Gastroesophageal sphincter (tissue), 4 donors: ENCODE measurements at regions not wholly inside any gene's neighbourhood (a gene's known extent, or its start where the extent isn't known, plus 50 kb on each side); places are given as distances from the start of the nearest gene placed in this dataset.

Experiments used
- ATAC-seq: fragments of 150-250 bp; one replicate; pipeline ENCODE4 v1.9.1; 2016; ENCODE audit warnings: mild to moderate bottlenecking, moderate library complexity
- H3K27ac ChIP-seq, 4 donors: fragments of 200-600 bp; sonication (generic) in 3 of 4; 1 replicate in 3 of 4; 2 replicates in 1 of 4; pipeline ENCODE4 v1.5.1; 2016 to 2019
- H3K27me3 ChIP-seq: fragments of 200-600 bp; sonication (generic); one replicate; pipeline ENCODE4 v1.5.1; 2019
- H3K36me3 ChIP-seq, 2 donors: fragments of 200-600 bp; sonication (generic); one replicate each; pipeline ENCODE4 v1.5.1; 2019; ENCODE audit warnings: control low read depth in 1 of 2
- H3K4me1 ChIP-seq, 3 donors: fragments of 200-600 bp; sonication (generic); 1 replicate in 2 of 3; 2 replicates in 1 of 3; pipeline ENCODE4 v1.5.1; 2016 to 2019; ENCODE audit warnings: control low read depth in 2 of 3
- H3K4me3 ChIP-seq, 2 donors: fragments of 200-600 bp; sonication (generic); one replicate each; pipeline ENCODE4 v1.5.1; 2019; ENCODE audit warnings: mild to moderate bottlenecking in 1 of 2, moderate library complexity in 1 of 2
- H3K9me3 ChIP-seq, 3 donors: fragments of 200-600 bp; sonication (generic); one replicate each; pipeline ENCODE4 v1.5.1; 2017 to 2019; ENCODE audit warnings: control low read depth in 2 of 3
- CTCF ChIP-seq, 4 experiments: fragments of 200-600 bp in 2 of 4; fragments of 450-650 bp in 2 of 4; sonication (generic) in 1 of 4; IDR thresholded peaks; one replicate each; pipeline ENCODE4 v1.5.1; 2017 to 2019; ENCODE audit warnings: antibody characterized with exemption in 4 of 4, mild to moderate bottlenecking in 2 of 4, moderate library complexity in 2 of 4
- EP300 ChIP-seq: sonication (generic); formaldehyde crosslinking; IDR thresholded peaks from one replicate; pipeline ENCODE4 v1.6.1; 2017; ENCODE audit warnings: antibody characterized with exemption, mild to moderate bottlenecking
- POLR2A ChIP-seq, 2 donors: fragments of 450-650 bp; IDR thresholded peaks; one replicate each; pipeline ENCODE4 v1.6.1; 2017; ENCODE audit warnings: antibody characterized with exemption in 2 of 2, mild to moderate bottlenecking in 2 of 2, moderate library complexity in 1 of 2
- POLR2AphosphoS5 ChIP-seq: sonication (generic); formaldehyde crosslinking; IDR thresholded peaks from one replicate; pipeline ENCODE4 v1.6.1; 2017; ENCODE audit warnings: antibody characterized with exemption
- WGBS, 2 donors: methylation state at CpG; one replicate each; pipeline ENCODE4 v1.1.5; 2018; ENCODE audit warnings: low coverage in 1 of 2; 5-methylcytosine and 5-hydroxymethylcytosine counted together

- WGBS, 2 donors = 88 to 100% methylated on average over 1 of the region's 1 CpG
- ATAC-seq = no peak
- H3K4me1 ChIP-seq = no peaks in the 10 kb centered on the region
- no peaks in the 10 kb centered on the region for H3K27me3 ChIP-seq
- H3K4me3 ChIP-seq = no peak overlapping the region
- no peaks in the 10 kb centered on the region for H3K9me3 ChIP-seq
- no peak overlapping the region for H3K27ac ChIP-seq
- TF ChIP-seq CTCF (IDR thresholded peaks at IDR 0.05) (no peak), POLR2AphosphoS5 (no peak), POLR2A (IDR thresholded peaks at IDR 0.05) (no peak), EP300 (no peak)
- no peaks in the 10 kb centered on the region for H3K36me3 ChIP-seq
Observed at GRCh38 chr21:21957490-21957889, 959.3 kb downstream of the NCAM2 start.

- Histone ChIP-seq H3K36me3 (no peaks in the 10 kb centered on the region), H3K27me3 (no peaks in the 10 kb centered on the region), H3K4me3 (no peak overlapping the region), H3K4me1 (no peaks in the 10 kb centered on the region), H3K27ac (no peak overlapping the region), H3K9me3 (peaks cover 0 to 11% (median 0%) of the 10 kb centered on the region in 3 donors)
- ATAC-seq = no peak
- TF ChIP-seq POLR2A (IDR thresholded peaks at IDR 0.05) (no peak), POLR2AphosphoS5 (no peak), CTCF (IDR thresholded peaks at IDR 0.05) (no peak), EP300 (no peak)
- 55 to 69% methylated on average over 1 of the region's 1 CpG for WGBS, 2 donors
Observed at GRCh38 chr21:21963911-21964310, 965.7 kb downstream of the NCAM2 start.

- H3K36me3 ChIP-seq = no peaks in the 10 kb centered on the region
- no peak for TF ChIP-seq POLR2A (IDR thresholded peaks at IDR 0.05)
- TF ChIP-seq CTCF (IDR thresholded peaks at IDR 0.05) = no peak
- no peak for TF ChIP-seq EP300
- TF ChIP-seq POLR2AphosphoS5 = no peak
- no peak for ATAC-seq
- H3K27ac ChIP-seq = no peak overlapping the region
- no peak overlapping the region for H3K4me3 ChIP-seq
- peaks cover 0 to 10% (median 0%) of the 10 kb centered on the region in 3 donors for H3K9me3 ChIP-seq
- H3K4me1 ChIP-seq = no peaks in the 10 kb centered on the region
- no peaks in the 10 kb centered on the region for H3K27me3 ChIP-seq
- WGBS, 2 donors = 43% methylated on average over 2 of the region's 2 CpGs; no CpG with 5 or more reads in 1 of the 2 donors
Observed at GRCh38 chr21:21968810-21969209, 970.6 kb downstream of the NCAM2 start.

DNA sequence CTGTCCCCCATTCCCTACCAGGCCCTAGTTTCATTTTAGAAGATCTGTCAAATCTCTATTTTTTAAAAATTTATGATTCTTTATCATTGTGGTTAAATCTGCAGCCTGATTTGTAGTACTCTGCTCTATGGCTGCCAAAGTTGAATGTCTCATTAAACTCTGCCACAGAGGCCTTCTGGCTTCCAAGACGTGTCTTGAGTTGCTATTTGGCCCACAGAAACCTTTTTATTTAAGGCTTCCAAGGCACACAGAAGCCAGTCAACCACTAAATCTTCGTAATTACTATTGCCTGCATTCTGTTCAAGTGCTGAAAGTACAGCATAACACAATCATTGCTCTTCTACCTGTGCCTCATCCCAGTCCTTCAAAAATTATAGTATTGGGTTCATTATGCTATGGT, 971.0 kb downstream of the NCAM2 start:
- Histone ChIP-seq H3K27ac (no peak overlapping the region), H3K27me3 (no peaks in the 10 kb centered on the region), H3K4me1 (no peaks in the 10 kb centered on the region), H3K36me3 (no peaks in the 10 kb centered on the region), H3K9me3 (peaks cover 0 to 6% (median 0%) of the 10 kb centered on the region in 3 donors), H3K4me3 (no peak overlapping the region)
- ATAC-seq = no peak
- WGBS, 2 donors = 34 to 45% methylated on average over 2 of the region's 2 CpGs
- TF ChIP-seq POLR2AphosphoS5 = no peak
- TF ChIP-seq POLR2A (IDR thresholded peaks at IDR 0.05) = no peak
- TF ChIP-seq EP300 = no peak
- TF ChIP-seq CTCF (IDR thresholded peaks at IDR 0.05) = no peak

- no peak for ATAC-seq
- Histone ChIP-seq H3K27me3 (no peaks in the 10 kb centered on the region), H3K27ac (no peak overlapping the region), H3K36me3 (no peaks in the 10 kb centered on the region), H3K4me1 (no peaks in the 10 kb centered on the region), H3K4me3 (no peak overlapping the region), H3K9me3 (no peaks in the 10 kb centered on the region)
- 26 to 43% methylated on average over 4 of the region's 4 CpGs for WGBS, 2 donors
- no peak for TF ChIP-seq EP300
- no peak for TF ChIP-seq CTCF (IDR thresholded peaks at IDR 0.05)
- TF ChIP-seq POLR2AphosphoS5 = no peak
- no peak for TF ChIP-seq POLR2A (IDR thresholded peaks at IDR 0.05)
Observed at GRCh38 chr21:21971384-21971783, 973.2 kb downstream of the NCAM2 start.
